Prostate gland (tissue), 2 donors: ENCODE measurements at regions not wholly inside any gene's neighbourhood (a gene's known extent, or its start where the extent isn't known, plus 50 kb on each side); places are given as distances from the start of the nearest gene placed in this dataset.

Experiments used
- CTCF ChIP-seq, 4 experiments: fragments of 200-600 bp in 2 of 4; fragments of 450-650 bp in 2 of 4; sonication (generic) in 2 of 4; IDR thresholded peaks; 1 replicate in 3 of 4; 2 replicates in 1 of 4; pipeline ENCODE4 v1.5.1; 2016 to 2019; ENCODE audit warnings: antibody characterized with exemption in 4 of 4, mild to moderate bottlenecking in 2 of 4, moderate library complexity in 2 of 4
- POLR2A ChIP-seq: fragments of 450-650 bp; IDR thresholded peaks from one replicate; pipeline ENCODE4 v1.6.1; 2016; ENCODE audit warnings: antibody characterized with exemption, mild to moderate bottlenecking

- TF ChIP-seq CTCF (IDR thresholded peaks at IDR 0.05) (no peak), POLR2A (no peak)
These were observed 57.4 kb upstream of the LRFN5 start for GRCh38 chr14:41549282-41549681.
